HCT116 (cell line): ENCODE measurements at regions not wholly inside any gene's neighbourhood (a gene's known extent, or its start where the extent isn't known, plus 50 kb on each side); places are given as distances from the start of the nearest gene placed in this dataset.

ENCODE experiments used
- ATAC-seq: fragments of 200-7000 bp; cut with Tn5 transposase; 2 replicates; pipeline ENCODE4 v1.9.1; 2020; ENCODE audit warnings: mild to moderate bottlenecking, moderate library complexity
- BruUV-seq: library from RNA; stranded (reverse); fragments of 400-500 nt; replicated peaks from 2 replicates; lab custom pipeline; 2021; lab: Mats Ljungman, UMichigan
- CTCF ChIA-PET: fragments of 300-600 bp; sonication (Branson Sonifier 250); formaldehyde crosslinking; loops from one replicate; lab custom pipeline; 2021; ENCODE audit warnings: antibody characterized with exemption; lab: Charles Lee
- POLR2A ChIA-PET: fragments of 300-600, 350-600 bp; sonication (Branson Sonifier 250); formaldehyde crosslinking; loops from one replicate; lab custom pipeline; 2021; ENCODE audit warnings: antibody characterized with exemption; lab: Charles Lee
- RAD21 ChIA-PET, 2 experiments: fragments of 300-600 bp; sonication (Branson Sonifier 250); formaldehyde crosslinking; loops; one replicate each; lab custom pipeline; 2023; ENCODE audit warnings: low total read pairs in 2 of 2; ENCODE audit not compliant: uncharacterized antibody in 2 of 2, unreplicated experiment in 2 of 2, low non-redundant PET in 1 of 2; lab: Charles Lee
- DNase-seq: peaks from one replicate; pipeline ENCODE4 v3.0.0-alpha.2; 2010; ENCODE audit warnings: low read depth, low spot score
- H2AFZ ChIP-seq: fragments of 200-600 bp; shearing (Covaris generic), sonication (generic); 2 replicates; pipeline ENCODE4 v1.6.1; 2017; ENCODE audit warnings: low read depth, mixed run types, mixed read lengths, antibody characterized with exemption, low read length; ENCODE audit not compliant: poor library complexity, severe bottlenecking
- H3K27ac ChIP-seq: 2 replicates; pipeline ENCODE4 v1.5.1; 2012; ENCODE audit warnings: low read depth, low read length
- H3K27me3 ChIP-seq: fragments of 200-600 bp; sonication (generic); 2 replicates; pipeline ENCODE4 v1.6.1; 2016; ENCODE audit warnings: mixed run types, low read length, mixed read lengths; ENCODE audit not compliant: insufficient read depth
- H3K36me3 ChIP-seq, 2 experiments: fragments of 200-500 bp in 1 of 2; fragments of 200-600 bp in 1 of 2; sonication (Bioruptor generic) in 1 of 2; sonication (generic) in 1 of 2; 2 replicates each; pipeline versions ENCODE4 v1.5.1 to v1.6.1; 2014 to 2016; ENCODE audit warnings: low read length in 2 of 2, inconsistent platforms in 1 of 2, mixed read lengths in 1 of 2, mixed run types in 1 of 2; ENCODE audit not compliant: insufficient read depth in 2 of 2, control insufficient read depth in 1 of 2
- H3K4me1 ChIP-seq, 2 experiments: fragments of 200-600 bp in 1 of 2; sonication (generic) in 1 of 2; 2 replicates each; pipeline versions ENCODE4 v1.5.1 to v1.6.1; 2012 to 2017; ENCODE audit warnings: low read length in 2 of 2, inconsistent platforms in 1 of 2, mild to moderate bottlenecking in 1 of 2, mixed read lengths in 1 of 2, mixed run types in 1 of 2, moderate library complexity in 1 of 2; ENCODE audit not compliant: insufficient read depth in 2 of 2, control insufficient read depth in 1 of 2
- H3K4me2 ChIP-seq: fragments of 200-600 bp; sonication (generic); 2 replicates; pipeline ENCODE4 v1.6.1; 2017; ENCODE audit warnings: mixed run types, low read length, mixed read lengths
- H3K4me3 ChIP-seq, 2 experiments: fragments of 200-600 bp in 1 of 2; sonication (generic) in 1 of 2; replicated peaks in 1 of 2; 2 replicates each; pipeline ENCODE4 v1.5.1; 2011 to 2016; ENCODE audit warnings: low read length in 2 of 2, control low read depth in 1 of 2, low read depth in 1 of 2, mild to moderate bottlenecking in 1 of 2, mixed read lengths in 1 of 2, mixed run types in 1 of 2
- H3K79me2 ChIP-seq: fragments of 200-600 bp; sonication (generic); 2 replicates; pipeline ENCODE4 v1.6.1; 2017; ENCODE audit warnings: mild to moderate bottlenecking, mixed run types, low read length, moderate library complexity, mixed read lengths; ENCODE audit not compliant: insufficient read depth
- H3K9ac ChIP-seq: fragments of 200-600 bp; sonication (generic); 2 replicates; pipeline ENCODE4 v1.6.1; 2016; ENCODE audit warnings: low read length, mixed read lengths
- H3K9me2 ChIP-seq: fragments of 200-600 bp; sonication (generic), shearing (Covaris generic); 2 replicates; pipeline ENCODE4 v1.6.1; 2017; ENCODE audit warnings: mixed run types, mild to moderate bottlenecking, moderate library complexity; ENCODE audit not compliant: insufficient read depth
- H3K9me3 ChIP-seq, 2 experiments: fragments of 200-500 bp in 1 of 2; fragments of 200-600 bp in 1 of 2; sonication (Bioruptor generic) in 1 of 2; sonication (generic) in 1 of 2; 2 replicates each; pipeline ENCODE4 v1.6.1; 2014 to 2017; ENCODE audit warnings: low read length in 2 of 2, mixed read lengths in 2 of 2, inconsistent platforms in 1 of 2, low read depth in 1 of 2, mild to moderate bottlenecking in 1 of 2, mixed run types in 1 of 2, moderate library complexity in 1 of 2; ENCODE audit not compliant: control insufficient read depth in 1 of 2, insufficient read depth in 1 of 2
- H4K20me1 ChIP-seq: fragments of 200-600 bp; sonication (generic), shearing (Covaris generic); 2 replicates; pipeline ENCODE4 v1.6.1; 2017; ENCODE audit warnings: mixed run types, mild to moderate bottlenecking, moderate library complexity; ENCODE audit not compliant: insufficient read depth
- FOSL1 ChIP-seq: IDR thresholded peaks from 2 replicates; pipeline ENCODE4 v1.6.1; 2012; ENCODE audit warnings: low read depth
- MAX ChIP-seq: IDR thresholded peaks from 2 replicates; pipeline ENCODE4 v1.6.1; 2012
- YY1 ChIP-seq: IDR thresholded peaks from 2 replicates; pipeline ENCODE4 v1.6.1; 2011; ENCODE audit warnings: low read length, low read depth, moderate library complexity, mild to moderate bottlenecking; ENCODE audit not compliant: insufficient replicate concordance; ENCODE audit errors: extremely low read depth
- ZNF274 ChIP-seq: fragments of 200-500 bp; sonication (Bioruptor generic); IDR thresholded peaks from 2 replicates; pipeline ENCODE4 v1.6.1; 2014; ENCODE audit warnings: mild to moderate bottlenecking, low read depth, low read length, inconsistent platforms
- intact Hi-C: fragments of 100-400 bp; cut with micrococcal nuclease; formaldehyde crosslinking; loops from 2 replicates; pipeline ENCODE4 v1.10.0; 2022
- TF ChIP-seq, protein P1 (sequence below), 3 experiments: fragments of 200-600 bp in 1 of 3; sonication (generic) in 1 of 3; IDR thresholded peaks in 2 of 3; conservative IDR thresholded peaks in 1 of 3; 2 replicates each; pipeline ENCODE4 v1.5.1; 2012 to 2017; ENCODE audit warnings: low read depth in 2 of 3, low read length in 2 of 3, antibody characterized with exemption in 1 of 3, borderline replicate concordance in 1 of 3, control low read depth in 1 of 3, mild to moderate bottlenecking in 1 of 3, mixed read lengths in 1 of 3, mixed run types in 1 of 3, moderate library complexity in 1 of 3; ENCODE audit not compliant: insufficient read depth in 1 of 3

DNA sequence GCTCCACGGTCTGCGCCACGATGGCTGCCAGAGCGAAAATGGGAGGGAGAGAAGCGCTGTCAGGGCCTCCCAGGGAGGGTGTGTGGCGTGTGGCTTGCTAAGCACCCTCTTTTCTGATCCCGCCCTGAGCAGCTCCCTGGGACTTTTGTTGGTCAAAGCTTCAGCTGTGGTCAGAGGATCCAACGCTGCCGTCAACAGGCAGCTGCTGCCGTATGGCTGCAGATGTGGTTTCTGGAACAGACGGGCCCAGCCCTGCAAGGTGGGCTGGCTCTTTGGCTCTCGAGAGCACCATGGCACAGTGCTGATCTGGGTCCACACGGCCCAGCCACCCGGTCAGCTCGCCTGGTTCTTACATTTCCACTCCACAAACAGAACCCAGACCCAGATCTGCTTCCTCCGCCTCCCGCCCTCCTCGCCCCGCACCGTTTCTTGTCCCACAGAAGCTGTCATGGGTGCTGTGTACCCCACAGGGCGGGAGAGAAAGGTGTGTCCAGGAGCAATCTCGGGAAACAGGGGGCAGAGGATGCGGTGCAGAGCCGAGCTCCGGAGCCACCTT, 86.0 kb upstream of the BHLHE23 start:
- Histone ChIP-seq H2AFZ (no peak overlapping the region), H3K79me2 (no peaks in the 10 kb centered on the region), H3K27ac (no peak overlapping the region), H3K4me1 (peaks cover 11 to 12% of the 10 kb centered on the region in 2 experiments), H3K9me3 (no peaks in the 10 kb centered on the region), H3K9ac (no peak overlapping the region), H3K27me3 (no peaks in the 10 kb centered on the region), H3K36me3 (no peaks in the 10 kb centered on the region), H3K4me2 (no peak overlapping the region), H3K4me3 (no peak overlapping the region), H4K20me1 (no peaks in the 10 kb centered on the region), H3K9me2 (no peaks in the 10 kb centered on the region)
- ChIA-PET RAD21 (no interaction called here), CTCF (no interaction called here), POLR2A (no interaction called here)
- intact Hi-C loops = no loop called here
- BruUV-seq = no TSS peak
- no peak for DNase-seq
- ATAC-seq = no peak
- TF ChIP-seq YY1 = no peak
- TF ChIP-seq ZNF274 = no peak
- TF ChIP-seq FOSL1 = no peak
- TF ChIP-seq MAX = no peak
- TF ChIP-seq, protein P1, sequence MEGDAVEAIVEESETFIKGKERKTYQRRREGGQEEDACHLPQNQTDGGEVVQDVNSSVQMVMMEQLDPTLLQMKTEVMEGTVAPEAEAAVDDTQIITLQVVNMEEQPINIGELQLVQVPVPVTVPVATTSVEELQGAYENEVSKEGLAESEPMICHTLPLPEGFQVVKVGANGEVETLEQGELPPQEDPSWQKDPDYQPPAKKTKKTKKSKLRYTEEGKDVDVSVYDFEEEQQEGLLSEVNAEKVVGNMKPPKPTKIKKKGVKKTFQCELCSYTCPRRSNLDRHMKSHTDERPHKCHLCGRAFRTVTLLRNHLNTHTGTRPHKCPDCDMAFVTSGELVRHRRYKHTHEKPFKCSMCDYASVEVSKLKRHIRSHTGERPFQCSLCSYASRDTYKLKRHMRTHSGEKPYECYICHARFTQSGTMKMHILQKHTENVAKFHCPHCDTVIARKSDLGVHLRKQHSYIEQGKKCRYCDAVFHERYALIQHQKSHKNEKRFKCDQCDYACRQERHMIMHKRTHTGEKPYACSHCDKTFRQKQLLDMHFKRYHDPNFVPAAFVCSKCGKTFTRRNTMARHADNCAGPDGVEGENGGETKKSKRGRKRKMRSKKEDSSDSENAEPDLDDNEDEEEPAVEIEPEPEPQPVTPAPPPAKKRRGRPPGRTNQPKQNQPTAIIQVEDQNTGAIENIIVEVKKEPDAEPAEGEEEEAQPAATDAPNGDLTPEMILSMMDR (IDR thresholded peaks at IDR 0.05 in 2 of 3, conservative IDR thresholded peaks at IDR 0.05 in 1 of 3; ENCODE audit: borderline replicate concordance in 1 of 3, insufficient read depth in 1 of 3, low read depth in 2 of 3, low read length in 2 of 3) = no peak
